Breast epithelium (tissue), 3 donors: ENCODE measurements at regions not wholly inside any gene's neighbourhood (a gene's known extent, or its start where the extent isn't known, plus 50 kb on each side); places are given as distances from the start of the nearest gene placed in this dataset.

Source experiments
- POLR2A ChIP-seq: fragments of 450-650 bp; IDR thresholded peaks from one replicate; pipeline ENCODE4 v1.6.1; 2016; ENCODE audit warnings: antibody characterized with exemption, mild to moderate bottlenecking, moderate library complexity
- TF ChIP-seq, protein P1 (sequence below), 3 donors: fragments of 450-650 bp; IDR thresholded peaks; one replicate each; pipeline ENCODE4 v1.5.1; 2016 to 2017; ENCODE audit warnings: antibody characterized with exemption in 3 of 3, mild to moderate bottlenecking in 3 of 3, moderate library complexity in 3 of 3

GRCh38 chr12:87760943-87761342, 268.3 kb downstream of the C12orf50 start:
- TF ChIP-seq POLR2A = no peak
- TF ChIP-seq, protein P1, sequence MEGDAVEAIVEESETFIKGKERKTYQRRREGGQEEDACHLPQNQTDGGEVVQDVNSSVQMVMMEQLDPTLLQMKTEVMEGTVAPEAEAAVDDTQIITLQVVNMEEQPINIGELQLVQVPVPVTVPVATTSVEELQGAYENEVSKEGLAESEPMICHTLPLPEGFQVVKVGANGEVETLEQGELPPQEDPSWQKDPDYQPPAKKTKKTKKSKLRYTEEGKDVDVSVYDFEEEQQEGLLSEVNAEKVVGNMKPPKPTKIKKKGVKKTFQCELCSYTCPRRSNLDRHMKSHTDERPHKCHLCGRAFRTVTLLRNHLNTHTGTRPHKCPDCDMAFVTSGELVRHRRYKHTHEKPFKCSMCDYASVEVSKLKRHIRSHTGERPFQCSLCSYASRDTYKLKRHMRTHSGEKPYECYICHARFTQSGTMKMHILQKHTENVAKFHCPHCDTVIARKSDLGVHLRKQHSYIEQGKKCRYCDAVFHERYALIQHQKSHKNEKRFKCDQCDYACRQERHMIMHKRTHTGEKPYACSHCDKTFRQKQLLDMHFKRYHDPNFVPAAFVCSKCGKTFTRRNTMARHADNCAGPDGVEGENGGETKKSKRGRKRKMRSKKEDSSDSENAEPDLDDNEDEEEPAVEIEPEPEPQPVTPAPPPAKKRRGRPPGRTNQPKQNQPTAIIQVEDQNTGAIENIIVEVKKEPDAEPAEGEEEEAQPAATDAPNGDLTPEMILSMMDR (IDR thresholded peaks at IDR 0.05) = no peak
